A673 (cell line): ENCODE measurements at regions not wholly inside any gene's neighbourhood (a gene's known extent, or its start where the extent isn't known, plus 50 kb on each side); places are given as distances from the start of the nearest gene placed in this dataset.

Experiments
- BruUV-seq: library from RNA; stranded (reverse); fragments of 400-500 nt; replicated peaks from 2 replicates; lab custom pipeline; 2021; lab: Mats Ljungman, UMichigan
- CTCF ChIA-PET: fragments of 300-600 bp; sonication (Branson Sonifier 250); formaldehyde crosslinking; loops from one replicate; lab custom pipeline; 2022; ENCODE audit warnings: antibody characterized with exemption; lab: Charles Lee
- POLR2A ChIA-PET: fragments of 300-600 bp; sonication (Branson Sonifier 250); formaldehyde crosslinking; loops from one replicate; lab custom pipeline; 2022; ENCODE audit warnings: antibody characterized with exemption; ENCODE audit not compliant: low non-redundant PET; lab: Charles Lee
- DNase-seq: peaks from one replicate; pipeline ENCODE4 v3.0.0-alpha.2; 2015; ENCODE audit warnings: low spot score
- H3K27ac ChIP-seq: fragments of 200-600 bp; sonication (generic); 2 replicates; pipeline ENCODE4 v1.5.1; 2016; ENCODE audit warnings: mixed run types, low read depth, mild to moderate bottlenecking, mixed read lengths, antibody characterized with exemption, low read length; ENCODE audit not compliant: poor library complexity, severe bottlenecking
- H3K27me3 ChIP-seq: fragments of 200-600 bp; sonication (generic); replicated peaks from 2 replicates; pipeline ENCODE4 v1.6.1; 2017; ENCODE audit warnings: mixed run types, low read depth, mild to moderate bottlenecking, mixed read lengths, antibody characterized with exemption, low read length; ENCODE audit not compliant: insufficient read depth, poor library complexity
- H3K36me3 ChIP-seq: fragments of 200-600 bp; sonication (generic); 2 replicates; pipeline ENCODE4 v1.6.1; 2016; ENCODE audit warnings: mixed run types, mild to moderate bottlenecking, mixed read lengths, antibody characterized with exemption, low read length; ENCODE audit not compliant: insufficient read depth, poor library complexity, severe bottlenecking
- H3K4me1 ChIP-seq: fragments of 200-600 bp; sonication (generic); 2 replicates; pipeline ENCODE4 v1.6.1; 2017; ENCODE audit warnings: mixed run types, mild to moderate bottlenecking, mixed read lengths, antibody characterized with exemption, low read length; ENCODE audit not compliant: insufficient read depth, poor library complexity, severe bottlenecking
- H3K4me3 ChIP-seq: fragments of 200-600 bp; sonication (generic); 2 replicates; pipeline ENCODE4 v1.5.1; 2016; ENCODE audit warnings: low read depth, mixed run types, mild to moderate bottlenecking, mixed read lengths, low read length; ENCODE audit not compliant: poor library complexity, severe bottlenecking
- H3K9me3 ChIP-seq: fragments of 200-600 bp; sonication (generic); 2 replicates; pipeline ENCODE4 v1.6.1; 2016; ENCODE audit warnings: mixed run types, low read depth, mild to moderate bottlenecking, mixed read lengths, antibody characterized with exemption, low read length; ENCODE audit not compliant: poor library complexity, severe bottlenecking
- EZH2 ChIP-seq: fragments of 200-600 bp; sonication (generic); IDR thresholded peaks from 2 replicates; pipeline ENCODE4 v1.6.1; 2017; ENCODE audit warnings: borderline replicate concordance, low read depth, mild to moderate bottlenecking, mixed read lengths, antibody characterized with exemption, low read length; ENCODE audit not compliant: poor library complexity, severe bottlenecking
- intact Hi-C: fragments of 100-400 bp; cut with micrococcal nuclease; formaldehyde crosslinking; loops from one replicate; pipeline ENCODE4 v1.10.0; 2022; ENCODE audit not compliant: unreplicated experiment
- TF ChIP-seq, protein P1 (sequence below): fragments of 300-800, 200-600 bp; sonication (generic); conservative IDR thresholded peaks from 2 replicates; pipeline ENCODE4 v1.5.1; 2017; ENCODE audit warnings: low read depth, mild to moderate bottlenecking, antibody characterized with exemption, low read length, moderate library complexity, mixed read lengths

DNA sequence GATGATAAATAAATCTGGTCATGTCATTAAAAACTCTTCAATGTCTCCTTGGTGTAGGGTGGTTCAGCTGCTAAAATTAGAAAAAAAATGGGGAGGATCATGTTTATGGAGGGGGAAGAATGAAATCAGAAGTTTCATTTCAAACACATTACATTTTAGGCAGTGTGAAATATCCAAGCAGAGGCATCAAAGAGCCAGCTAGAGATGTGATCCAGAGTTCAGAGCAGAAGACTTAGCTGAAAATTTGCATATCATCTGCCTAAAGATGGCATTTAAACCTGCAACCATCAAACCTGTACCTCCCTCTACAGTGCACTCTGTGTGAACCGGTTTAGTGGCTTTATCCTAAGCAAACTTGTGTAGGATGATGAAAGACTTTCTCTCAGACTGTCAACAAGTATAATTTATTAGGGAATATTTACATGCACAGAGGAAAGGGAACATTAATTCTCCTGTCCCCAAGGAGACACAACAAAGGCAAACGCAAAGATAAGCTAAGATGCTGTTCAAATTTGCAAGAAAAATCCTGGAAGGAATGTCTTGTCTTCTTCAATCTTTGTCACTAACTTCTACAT, 84.8 kb upstream of the PLEKHG1 start:
- no TSS peak for BruUV-seq
- H3K36me3 ChIP-seq = no peaks in the 10 kb centered on the region
- no peaks in the 10 kb centered on the region for H3K9me3 ChIP-seq
- intact Hi-C loops = no loop called here
- H3K27me3 ChIP-seq = no peaks in the 10 kb centered on the region
- ChIA-PET POLR2A (no interaction called here), CTCF (no interaction called here)
- no peak overlapping the region for H3K27ac ChIP-seq
- TF ChIP-seq, protein P1, sequence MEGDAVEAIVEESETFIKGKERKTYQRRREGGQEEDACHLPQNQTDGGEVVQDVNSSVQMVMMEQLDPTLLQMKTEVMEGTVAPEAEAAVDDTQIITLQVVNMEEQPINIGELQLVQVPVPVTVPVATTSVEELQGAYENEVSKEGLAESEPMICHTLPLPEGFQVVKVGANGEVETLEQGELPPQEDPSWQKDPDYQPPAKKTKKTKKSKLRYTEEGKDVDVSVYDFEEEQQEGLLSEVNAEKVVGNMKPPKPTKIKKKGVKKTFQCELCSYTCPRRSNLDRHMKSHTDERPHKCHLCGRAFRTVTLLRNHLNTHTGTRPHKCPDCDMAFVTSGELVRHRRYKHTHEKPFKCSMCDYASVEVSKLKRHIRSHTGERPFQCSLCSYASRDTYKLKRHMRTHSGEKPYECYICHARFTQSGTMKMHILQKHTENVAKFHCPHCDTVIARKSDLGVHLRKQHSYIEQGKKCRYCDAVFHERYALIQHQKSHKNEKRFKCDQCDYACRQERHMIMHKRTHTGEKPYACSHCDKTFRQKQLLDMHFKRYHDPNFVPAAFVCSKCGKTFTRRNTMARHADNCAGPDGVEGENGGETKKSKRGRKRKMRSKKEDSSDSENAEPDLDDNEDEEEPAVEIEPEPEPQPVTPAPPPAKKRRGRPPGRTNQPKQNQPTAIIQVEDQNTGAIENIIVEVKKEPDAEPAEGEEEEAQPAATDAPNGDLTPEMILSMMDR = no peak
- TF ChIP-seq EZH2 = no peak
- H3K4me1 ChIP-seq = peaks cover 17% of the 10 kb centered on the region
- H3K4me3 ChIP-seq = no peak overlapping the region
- peak; percentile 54 for DNase-seq

DNA sequence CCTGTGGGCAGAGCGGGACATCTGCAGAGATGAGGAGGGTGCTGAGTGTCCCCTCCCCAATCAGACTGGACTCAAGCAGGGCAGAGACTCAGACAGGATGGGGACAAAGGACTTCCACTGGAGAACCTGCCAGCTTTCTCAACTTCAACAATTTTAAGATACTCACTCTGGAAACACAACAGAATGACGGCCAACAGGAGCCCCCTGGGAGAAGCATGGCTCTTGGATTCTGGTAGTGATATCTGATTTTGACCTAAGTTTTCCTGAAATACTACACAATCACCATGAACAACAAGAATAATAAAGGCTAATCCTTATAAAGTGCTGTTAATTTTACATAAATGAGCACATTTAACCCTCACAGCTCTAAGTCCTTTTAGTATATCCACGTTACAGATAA, 83.5 kb upstream of the PLEKHG1 start:
- POLR2A ChIA-PET = no interaction called here
- no peak overlapping the region for H3K4me3 ChIP-seq
- no peak for DNase-seq
- no peaks in the 10 kb centered on the region for H3K27me3 ChIP-seq
- peaks cover 22% of the 10 kb centered on the region for H3K4me1 ChIP-seq
- H3K9me3 ChIP-seq = no peaks in the 10 kb centered on the region
- no peak for TF ChIP-seq EZH2
- TF ChIP-seq, protein P1 = no peak
- CTCF ChIA-PET = no interaction called here
- intact Hi-C loops = no loop called here
- BruUV-seq = no TSS peak
- H3K27ac ChIP-seq = no peak overlapping the region
- H3K36me3 ChIP-seq = no peaks in the 10 kb centered on the region

DNA sequence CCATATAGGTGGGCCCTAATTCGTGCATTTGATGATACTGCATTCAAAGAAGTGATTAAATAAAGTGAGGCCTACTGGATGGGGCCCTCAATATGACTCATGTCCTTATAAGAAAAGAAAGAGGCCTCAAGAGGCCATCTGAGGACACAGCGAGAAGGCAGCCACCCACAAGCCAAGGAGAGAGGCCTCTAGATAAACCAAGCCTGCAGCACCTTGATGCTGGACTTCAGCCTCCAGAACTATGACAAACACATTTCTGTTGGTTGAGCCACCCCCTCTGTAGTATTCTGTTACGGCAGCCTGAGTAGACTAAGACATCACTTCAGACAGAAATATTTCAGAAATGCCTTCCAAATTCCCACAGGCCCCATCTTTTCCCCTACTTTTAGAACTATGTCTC, 82.5 kb upstream of the PLEKHG1 start:
- CTCF ChIA-PET = no interaction called here
- no TSS peak for BruUV-seq
- POLR2A ChIA-PET = no interaction called here
- peaks cover 20% of the 10 kb centered on the region for H3K4me1 ChIP-seq
- H3K27ac ChIP-seq = no peak overlapping the region
- no peaks in the 10 kb centered on the region for H3K27me3 ChIP-seq
- DNase-seq = no peak
- intact Hi-C loops = no loop called here
- H3K36me3 ChIP-seq = no peaks in the 10 kb centered on the region
- no peaks in the 10 kb centered on the region for H3K9me3 ChIP-seq
- no peak overlapping the region for H3K4me3 ChIP-seq
- TF ChIP-seq, protein P1 = no peak
- TF ChIP-seq EZH2 = no peak
